GM13977 (cell line): ENCODE measurements at regions not wholly inside any gene's neighbourhood (a gene's known extent, or its start where the extent isn't known, plus 50 kb on each side); places are given as distances from the start of the nearest gene placed in this dataset.
"Not testable (repeated sequence)": the region's sequence is repeated elsewhere in the genome, so short reads cannot be mapped to it uniquely, and the experiment has no call there.

Source experiments
- DNase-seq: peaks from one replicate; pipeline ENCODE4 v3.0.0; 2012; ENCODE audit warnings: low spot score
- in situ Hi-C: fragments of 300-500 bp; cut with MboI; formaldehyde crosslinking; loops from one replicate; pipeline ENCODE4 v1.12.0; 2022; ENCODE audit warnings: low sequenced_read_pairs, low pct_unique_long_range_greater_than_20kb, mixed read lengths, inconsistent platforms; ENCODE audit not compliant: unreplicated experiment
- TF ChIP-seq, protein P1 (sequence below): IDR thresholded peaks from 2 replicates; pipeline ENCODE4 v1.5.1; 2012; ENCODE audit warnings: mild to moderate bottlenecking, control low read depth; ENCODE audit not compliant: insufficient read depth; ENCODE audit errors: extremely low read depth, missing control alignments

DNA sequence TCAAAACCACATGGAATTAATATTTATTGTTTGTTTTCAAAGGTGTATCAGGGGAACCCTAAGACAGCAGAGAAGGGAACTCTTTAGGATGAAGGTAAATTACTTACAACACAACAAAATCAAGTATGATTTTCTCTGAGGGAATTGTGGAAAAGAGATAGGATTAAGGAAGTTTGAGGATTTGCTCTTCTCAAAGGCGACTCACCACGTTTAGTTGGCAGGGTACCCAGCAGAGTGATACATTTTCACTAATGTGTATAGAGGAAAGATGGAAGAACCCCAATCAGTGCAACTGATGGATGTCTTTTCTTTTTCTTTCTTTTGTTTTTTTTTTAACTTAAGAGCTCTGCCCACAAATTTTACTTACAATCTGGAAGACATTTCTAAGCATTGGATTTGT lies 499.2 kb downstream of the CCER1 start:
- no peak for DNase-seq
- in situ Hi-C loops: no loop called here
- TF ChIP-seq, protein P1, sequence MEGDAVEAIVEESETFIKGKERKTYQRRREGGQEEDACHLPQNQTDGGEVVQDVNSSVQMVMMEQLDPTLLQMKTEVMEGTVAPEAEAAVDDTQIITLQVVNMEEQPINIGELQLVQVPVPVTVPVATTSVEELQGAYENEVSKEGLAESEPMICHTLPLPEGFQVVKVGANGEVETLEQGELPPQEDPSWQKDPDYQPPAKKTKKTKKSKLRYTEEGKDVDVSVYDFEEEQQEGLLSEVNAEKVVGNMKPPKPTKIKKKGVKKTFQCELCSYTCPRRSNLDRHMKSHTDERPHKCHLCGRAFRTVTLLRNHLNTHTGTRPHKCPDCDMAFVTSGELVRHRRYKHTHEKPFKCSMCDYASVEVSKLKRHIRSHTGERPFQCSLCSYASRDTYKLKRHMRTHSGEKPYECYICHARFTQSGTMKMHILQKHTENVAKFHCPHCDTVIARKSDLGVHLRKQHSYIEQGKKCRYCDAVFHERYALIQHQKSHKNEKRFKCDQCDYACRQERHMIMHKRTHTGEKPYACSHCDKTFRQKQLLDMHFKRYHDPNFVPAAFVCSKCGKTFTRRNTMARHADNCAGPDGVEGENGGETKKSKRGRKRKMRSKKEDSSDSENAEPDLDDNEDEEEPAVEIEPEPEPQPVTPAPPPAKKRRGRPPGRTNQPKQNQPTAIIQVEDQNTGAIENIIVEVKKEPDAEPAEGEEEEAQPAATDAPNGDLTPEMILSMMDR: no peak

DNA sequence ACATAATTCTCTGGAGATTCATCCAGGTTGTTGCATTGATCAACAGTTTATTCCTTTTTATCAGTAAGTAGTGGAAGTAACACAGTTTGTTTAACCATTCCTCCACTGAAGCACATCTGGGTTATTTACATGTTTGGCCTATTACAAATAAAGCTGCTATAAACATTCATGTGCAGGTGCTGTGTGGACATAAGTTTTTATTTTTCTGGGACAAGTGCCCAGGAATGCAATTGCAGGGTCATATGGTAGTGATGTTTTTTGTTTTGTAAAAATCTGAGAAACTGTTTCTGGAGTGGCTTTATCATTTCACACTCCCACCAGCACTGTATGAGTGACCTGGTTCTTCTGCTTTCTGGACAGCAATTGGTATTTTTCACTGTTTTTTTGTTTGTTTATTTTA lies 505.4 kb downstream of the CCER1 start:
- TF ChIP-seq, protein P1: no peak

DNA sequence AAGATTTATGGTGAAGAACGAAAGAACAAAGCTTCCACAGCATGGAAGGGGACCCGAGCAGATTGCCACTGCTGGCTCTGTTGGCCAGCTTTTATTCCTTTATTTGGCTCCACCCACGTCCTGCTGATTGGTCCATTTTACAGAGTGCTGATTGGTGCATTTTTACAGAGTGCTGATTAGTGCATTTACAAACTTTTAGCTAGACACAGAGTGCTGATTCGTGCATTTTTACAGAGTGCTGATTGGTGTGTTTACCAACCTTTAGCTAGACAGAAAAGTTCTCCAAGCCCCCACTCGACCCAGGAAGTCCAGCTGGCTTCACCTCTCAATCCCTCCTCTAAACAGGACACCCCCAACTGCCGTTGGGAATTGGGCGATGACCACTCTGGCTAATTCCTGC lies 511.5 kb downstream of the CCER1 start:
- DNase-seq, in situ Hi-C loops: not testable (repeated sequence)

More for the DNA sequence above, 505.4 kb downstream of the CCER1 start:
- in situ Hi-C loops: no loop called here
- DNase-seq: no peak

DNA sequence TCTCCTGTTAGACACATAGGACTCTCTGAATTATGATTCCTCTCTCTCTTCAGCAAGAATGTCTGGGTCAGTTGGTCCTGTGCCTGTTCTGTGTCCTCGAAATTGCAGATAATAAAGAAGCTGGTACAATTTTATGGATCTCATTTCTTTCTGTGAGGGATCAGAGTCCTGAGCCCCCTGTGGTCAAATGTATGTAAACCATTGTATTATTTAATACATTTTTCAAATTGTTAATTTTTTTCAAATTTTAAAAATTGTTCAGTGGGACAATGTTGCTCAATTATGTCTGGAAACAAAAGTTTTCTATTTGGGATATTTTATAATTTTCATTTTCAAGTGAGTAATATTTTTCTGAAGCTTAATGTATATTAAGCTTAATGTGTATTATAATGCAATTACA lies 513.5 kb downstream of the CCER1 start:
- TF ChIP-seq, protein P1: no peak
- in situ Hi-C loops: no loop called here
- DNase-seq: no peak

DNA sequence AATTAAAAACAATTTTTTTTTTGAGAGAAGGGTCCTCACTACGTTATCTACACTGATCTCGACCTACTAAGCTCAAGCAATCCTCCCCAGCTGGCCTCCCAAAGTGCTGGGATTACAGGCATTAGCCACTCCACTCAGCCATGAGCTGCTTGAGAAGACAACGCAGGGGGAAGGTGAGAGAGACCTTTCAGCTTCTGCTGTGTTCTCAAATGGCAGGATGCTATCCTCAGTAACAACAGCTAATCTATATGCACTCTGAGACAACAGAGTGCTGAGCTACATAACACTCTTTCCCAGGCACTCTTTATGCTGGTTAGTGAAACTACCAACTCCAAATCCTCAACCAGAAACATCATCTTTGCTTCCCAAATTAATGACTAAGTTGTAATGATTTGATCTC lies 526.1 kb downstream of the CCER1 start:
- in situ Hi-C loops: no loop called here
- TF ChIP-seq, protein P1: no peak
- no peak for DNase-seq

DNA sequence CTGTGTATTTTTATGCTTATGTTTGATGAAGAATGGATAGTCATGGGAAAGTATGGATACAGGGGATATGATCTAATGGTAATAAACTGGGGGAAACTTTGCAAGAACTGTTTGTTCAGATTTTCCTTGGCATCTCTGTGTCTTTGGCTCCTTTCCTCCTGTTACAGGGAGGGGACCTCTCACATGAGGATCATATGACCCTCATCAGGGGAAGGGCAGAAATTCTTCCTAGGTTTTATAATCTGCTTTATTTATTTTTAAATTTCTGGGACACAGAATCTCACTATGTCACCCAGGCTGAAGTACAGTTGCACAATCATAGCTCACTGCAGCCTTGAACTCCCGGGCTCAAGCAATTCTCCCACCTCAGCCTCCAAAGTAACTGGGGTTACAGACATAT lies 526.5 kb downstream of the CCER1 start:
- in situ Hi-C loops: no loop called here
- TF ChIP-seq, protein P1: no peak
- DNase-seq: no peak

DNA sequence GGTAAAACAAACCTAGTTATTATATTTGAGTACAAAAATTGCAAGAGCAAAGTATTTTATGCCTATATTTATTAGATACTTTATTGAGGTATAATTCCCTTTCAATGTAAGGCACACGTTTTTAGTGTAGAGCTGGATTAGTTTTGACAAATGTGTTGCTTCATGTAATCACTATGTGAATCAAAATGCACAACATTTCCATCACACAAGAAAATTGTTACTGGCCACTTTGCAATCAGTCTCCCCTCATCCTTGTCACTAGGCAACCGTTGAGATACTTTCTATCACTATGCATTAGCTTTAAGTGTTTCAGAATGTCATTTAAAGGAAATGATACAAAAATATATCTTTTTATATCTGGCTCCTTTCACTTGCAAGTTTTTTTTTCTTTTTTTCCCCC lies 531.0 kb downstream of the CCER1 start:
- in situ Hi-C loops: no loop called here

More for the DNA sequence above, 531.0 kb downstream of the CCER1 start:
- no peak for DNase-seq
- TF ChIP-seq, protein P1: no peak
